GM21526 (cell line): ENCODE measurements at regions not wholly inside any gene's neighbourhood (a gene's known extent, or its start where the extent isn't known, plus 50 kb on each side); places are given as distances from the start of the nearest gene placed in this dataset.

Experiments used
- ATAC-seq: cut with Tn5 transposase; IDR thresholded peaks from one replicate; pipeline ENCODE4 v1.9.1; 2021; ENCODE audit warnings: moderate library complexity; ENCODE audit not compliant: unreplicated experiment, low FRiP score

DNA sequence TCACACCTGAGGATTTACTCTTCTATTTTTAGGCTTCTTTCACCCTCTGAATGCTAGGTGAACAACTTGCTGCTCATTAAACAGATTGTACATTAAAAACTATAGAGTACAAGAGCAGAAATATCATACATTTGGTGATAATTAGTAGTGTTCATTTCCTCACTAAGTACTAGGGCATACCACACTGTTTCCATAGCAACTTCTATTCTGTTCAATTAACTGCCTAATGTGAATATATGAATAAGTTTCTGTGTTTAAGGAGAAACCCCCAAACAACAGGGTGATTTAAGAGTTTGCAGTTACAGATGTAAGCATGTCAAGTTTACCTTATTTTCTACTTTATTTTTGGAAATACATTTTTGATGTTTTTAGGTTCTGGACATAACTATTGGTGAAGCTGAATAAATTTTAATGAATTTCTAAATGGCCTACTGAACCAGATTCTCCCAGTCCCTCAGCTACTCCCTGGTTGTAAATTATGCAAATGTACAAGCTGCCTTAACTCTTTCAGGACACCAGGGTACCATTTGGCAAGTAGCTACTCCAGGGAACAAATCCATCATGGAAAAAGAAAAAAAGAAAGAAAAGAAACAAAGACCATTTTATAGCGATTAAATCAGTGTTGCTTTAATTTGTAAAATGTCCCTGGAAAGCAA lies 199.8 kb upstream of the NAV3 start:
- no peak for ATAC-seq

DNA sequence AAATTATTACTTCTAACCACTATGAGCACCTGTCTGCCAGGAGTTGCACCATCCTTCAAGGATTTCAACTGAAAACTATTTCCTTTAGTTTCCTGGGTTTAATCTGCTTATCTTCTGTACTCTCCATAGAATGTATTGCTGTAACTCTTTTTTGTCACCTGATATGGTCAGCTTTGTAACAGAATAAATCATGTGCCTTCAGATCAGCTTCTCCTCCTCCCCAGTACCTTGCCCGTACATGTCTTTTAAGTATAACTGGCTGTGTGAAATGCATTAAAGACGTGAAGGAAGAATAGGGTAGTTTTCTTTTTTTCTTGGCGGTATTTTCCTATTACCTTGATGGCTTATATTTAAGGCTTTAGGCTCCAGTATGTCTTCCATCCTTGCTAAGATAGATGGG lies 200.3 kb upstream of the NAV3 start:
- no peak for ATAC-seq

DNA sequence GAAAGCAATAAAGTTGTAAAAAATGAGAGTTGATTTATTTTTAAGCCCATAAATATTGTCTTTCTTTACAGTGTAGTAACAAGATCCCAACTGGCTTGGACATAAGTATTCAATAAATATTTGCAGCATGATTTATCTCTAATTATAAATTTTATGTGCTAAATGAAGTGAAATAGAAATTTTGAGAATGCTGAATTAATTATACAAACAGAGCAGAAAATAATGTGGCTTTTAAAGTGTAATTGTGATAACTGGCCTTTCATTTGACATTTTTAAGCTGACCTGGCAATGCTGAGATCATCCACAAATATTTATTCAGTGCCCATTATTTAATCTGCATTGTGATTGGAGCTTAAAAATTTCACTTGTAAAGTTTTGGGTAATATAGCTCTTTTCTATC lies 201.6 kb upstream of the NAV3 start:
- ATAC-seq: no peak

DNA sequence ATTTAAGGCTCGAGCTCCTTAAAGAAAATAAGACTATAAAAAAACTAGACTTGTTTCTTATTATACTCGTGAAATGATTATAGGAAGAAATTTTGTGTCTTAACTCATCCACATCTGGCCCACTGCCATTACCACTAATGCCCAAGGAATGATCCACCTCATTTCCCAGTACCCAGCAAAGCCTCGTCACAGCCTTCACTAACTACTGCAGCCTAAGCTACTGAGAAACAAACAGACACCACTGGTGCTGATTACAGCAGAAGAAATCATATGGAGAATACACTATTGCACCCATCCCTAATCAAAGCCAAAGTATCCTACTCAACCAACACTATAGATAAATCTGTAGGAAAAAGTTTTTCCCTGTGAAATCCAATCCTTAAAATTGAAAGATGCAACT lies 205.3 kb upstream of the NAV3 start:
- no peak for ATAC-seq

DNA sequence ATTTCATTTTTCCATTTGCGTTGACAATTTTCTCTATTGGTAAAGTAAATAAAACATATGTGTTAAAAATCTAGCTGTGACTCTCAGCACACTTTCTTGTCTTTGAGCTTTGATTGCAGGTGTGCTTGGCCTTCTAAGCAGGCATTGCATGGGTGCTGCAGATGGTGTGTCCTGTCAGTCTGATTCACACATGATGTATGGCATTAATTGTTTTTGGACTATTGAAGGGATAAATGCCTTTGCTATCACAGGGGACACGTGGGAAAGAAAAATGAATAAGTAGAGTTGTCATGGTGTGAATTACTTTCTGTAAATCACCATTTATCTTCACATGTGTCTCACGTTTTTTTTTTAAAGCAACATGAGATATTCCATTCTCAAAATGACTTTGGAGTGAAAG lies 211.3 kb upstream of the NAV3 start:
- no peak for ATAC-seq

DNA sequence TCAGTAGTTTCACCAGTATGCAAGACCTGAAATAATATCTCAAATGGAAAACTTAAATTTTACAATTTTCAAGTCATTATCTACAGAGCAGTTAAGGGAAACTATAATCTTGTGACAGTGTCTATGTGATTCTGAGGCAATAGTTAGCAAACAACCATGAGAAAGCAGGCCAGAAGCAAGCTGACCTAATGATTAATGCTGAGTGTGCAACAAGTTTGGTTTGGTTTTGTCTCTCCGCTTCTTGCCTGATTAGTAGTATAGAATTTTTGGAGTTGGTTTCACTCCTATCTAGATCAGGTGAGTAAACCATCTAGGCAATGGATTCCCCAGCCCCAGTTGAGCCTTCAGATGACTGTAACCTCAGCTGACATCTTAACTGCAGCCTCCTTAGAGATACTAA lies 212.9 kb upstream of the NAV3 start:
- ATAC-seq: no peak

DNA sequence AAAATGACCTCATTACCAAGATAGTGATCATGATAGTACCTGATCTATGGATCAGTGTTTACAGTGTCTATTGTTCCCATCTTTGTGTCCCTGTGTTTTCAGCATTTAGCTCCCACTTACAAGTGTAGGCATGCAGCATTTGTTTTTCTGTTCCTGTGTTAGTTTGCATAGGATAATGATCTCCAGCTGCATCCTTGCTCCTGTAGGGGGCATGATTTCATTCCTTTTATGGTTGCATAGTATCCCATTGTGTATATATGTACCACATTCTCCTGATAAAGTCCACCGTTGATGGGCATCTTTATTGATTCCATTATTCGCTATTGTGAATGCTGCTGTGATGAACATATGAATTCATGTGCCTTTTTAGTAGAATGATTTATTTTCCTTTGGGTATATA lies 215.4 kb upstream of the NAV3 start:
- ATAC-seq: no peak

DNA sequence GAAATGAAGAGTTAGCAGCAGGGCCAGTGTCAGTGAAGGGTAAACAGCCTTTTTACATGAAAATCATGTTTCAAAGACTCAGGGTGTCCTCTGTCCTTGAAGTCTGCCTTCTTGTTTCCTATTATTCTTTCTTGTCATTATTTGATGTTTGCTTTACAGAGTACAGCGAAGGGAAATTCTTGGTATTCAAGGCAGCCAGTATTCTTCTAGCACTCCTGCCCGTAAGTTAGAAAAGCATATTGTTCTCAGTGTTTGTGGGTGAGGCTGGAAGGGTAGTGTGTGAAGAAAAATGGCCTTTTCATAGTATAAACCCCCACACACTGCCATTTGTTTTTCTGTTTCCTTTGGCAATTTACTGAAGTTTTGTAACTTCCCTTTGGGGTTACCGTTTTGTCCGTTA lies 217.3 kb upstream of the NAV3 start:
- ATAC-seq: no peak

DNA sequence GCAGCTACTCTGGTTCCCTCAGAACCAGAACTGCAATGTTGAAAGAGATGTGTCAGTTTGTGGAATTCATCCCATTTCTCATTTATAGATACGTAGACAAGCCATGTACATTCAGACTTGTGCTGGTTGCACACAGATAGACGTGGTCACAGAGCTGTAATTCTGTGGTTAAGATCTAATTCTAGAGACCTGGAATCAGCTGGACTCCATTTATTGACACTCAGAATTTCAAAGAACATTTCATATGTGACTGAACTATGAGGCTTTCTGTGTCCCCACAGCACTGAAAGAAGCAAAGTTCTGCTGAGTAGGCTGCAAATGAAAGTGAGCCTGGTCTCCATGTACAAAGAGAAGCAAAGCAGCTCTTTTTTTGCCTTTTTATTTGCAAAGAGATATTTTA lies 220.2 kb upstream of the NAV3 start:
- ATAC-seq: no peak

DNA sequence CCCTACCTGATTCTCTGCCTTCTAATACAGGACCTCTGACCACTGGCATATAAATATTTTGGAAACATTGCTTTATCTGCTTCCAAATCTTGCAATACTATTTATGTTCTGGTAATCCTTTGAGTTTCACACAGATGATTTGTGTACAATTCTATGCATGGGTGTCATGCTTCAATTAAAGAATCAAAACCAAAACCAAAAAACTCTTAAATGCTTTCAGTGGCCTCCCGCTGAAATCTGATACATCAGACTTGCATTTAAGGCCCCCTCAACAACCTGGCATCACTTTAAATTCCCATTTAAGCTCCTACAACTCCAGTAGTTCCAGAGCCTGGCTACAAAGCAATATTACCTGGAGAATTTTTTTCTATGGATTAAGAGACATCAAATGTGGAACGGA lies 221.7 kb upstream of the NAV3 start:
- no peak for ATAC-seq

DNA sequence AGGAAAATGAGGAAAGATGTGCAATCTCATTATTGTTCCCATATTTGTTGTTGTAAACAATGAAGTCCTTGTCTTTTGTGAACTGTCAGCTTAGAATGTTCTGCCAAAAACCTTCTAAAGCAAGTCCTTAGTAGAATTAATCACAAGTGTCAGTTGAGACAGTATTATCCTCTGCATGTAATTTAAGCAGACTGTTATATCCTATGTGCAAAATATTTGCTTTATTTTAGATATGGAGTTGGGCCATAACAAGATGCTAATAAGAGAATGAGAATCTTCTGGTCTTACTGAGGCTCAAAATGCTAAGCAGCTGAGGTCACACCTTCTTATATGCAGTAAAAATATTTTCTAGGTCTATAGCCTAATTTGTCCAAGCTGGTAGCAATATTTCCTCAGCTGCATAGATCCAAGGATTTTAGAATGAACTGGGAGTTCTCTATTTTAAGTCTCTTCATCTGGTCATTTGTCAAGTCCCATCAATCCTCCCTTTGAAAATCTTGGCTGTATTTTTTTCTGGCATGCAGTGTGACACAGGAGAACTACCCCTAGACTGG lies 222.3 kb upstream of the NAV3 start:
- ATAC-seq: no peak

DNA sequence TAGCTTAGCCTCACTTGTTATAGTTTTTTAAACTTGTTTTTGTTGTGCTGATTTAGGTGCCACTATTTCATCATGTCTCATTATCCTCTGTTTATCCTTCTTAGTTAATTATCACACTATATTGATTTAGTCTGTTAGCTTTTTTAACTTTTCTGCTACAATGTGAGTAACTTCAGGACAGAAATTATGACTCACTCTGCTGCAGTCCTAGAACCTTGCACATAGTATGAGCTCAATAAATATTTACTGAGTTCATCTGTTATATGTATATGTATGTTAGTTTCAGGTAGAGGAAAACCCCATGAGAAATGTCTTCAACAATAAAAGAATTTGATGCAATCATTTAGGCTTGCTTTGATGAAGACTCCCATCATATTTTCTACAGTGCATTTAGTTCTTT lies 224.3 kb upstream of the NAV3 start:
- no peak for ATAC-seq

DNA sequence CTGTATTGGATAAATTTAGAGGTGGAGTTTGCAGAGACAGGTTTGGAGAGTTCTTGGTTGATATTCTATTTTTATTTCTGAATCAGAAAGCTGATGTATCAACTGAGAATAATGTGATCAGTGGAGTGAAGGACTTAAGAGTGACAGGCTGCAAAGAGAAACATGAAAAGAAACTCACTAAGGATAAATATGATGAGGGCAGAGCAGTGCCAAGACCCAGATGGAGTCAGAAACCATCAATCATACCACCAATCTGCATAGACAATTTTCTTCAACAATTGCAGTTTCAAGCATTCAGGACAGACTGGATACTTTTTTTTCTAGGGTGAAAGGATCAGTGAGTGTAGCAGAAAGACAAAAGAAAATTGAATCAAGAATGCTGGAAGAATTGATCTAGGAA lies 226.7 kb upstream of the NAV3 start:
- no peak for ATAC-seq

DNA sequence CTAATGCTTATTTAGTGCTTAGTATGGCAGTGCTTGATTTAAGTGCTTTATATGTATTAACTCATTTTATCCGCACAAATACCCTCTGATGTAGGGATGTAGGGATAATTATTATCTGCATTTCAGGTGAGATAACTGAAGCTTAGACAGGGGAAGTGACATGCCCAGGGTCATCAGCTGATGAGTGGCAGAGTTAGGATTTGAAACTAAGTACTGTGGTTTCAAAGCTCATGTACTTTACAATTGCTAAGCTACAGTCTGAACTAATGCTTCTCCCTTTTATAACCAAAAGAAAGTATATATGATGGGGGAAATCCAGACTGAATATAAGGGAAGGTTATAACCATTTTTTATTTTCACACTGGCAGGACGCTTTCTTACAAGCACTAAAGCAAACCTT lies 229.6 kb upstream of the NAV3 start:
- no peak for ATAC-seq

DNA sequence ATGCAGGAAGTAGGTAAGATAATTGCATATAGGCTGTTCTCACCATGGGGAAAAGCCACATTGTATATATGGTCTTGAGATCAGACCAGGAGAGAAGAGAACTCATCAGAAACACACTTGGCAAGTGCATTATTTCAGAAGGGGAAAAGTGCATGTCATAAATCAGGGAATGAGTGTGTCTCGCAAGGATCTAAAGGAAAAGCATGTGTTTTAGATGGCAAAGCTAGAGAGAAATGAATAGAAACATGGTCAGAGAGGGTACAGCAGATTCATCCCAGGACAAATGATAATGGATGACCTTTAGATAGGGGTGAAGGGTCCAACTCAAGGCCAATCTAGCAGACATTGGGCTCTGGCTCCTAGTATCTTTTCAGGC lies 230.2 kb upstream of the NAV3 start:
- no peak for ATAC-seq

DNA sequence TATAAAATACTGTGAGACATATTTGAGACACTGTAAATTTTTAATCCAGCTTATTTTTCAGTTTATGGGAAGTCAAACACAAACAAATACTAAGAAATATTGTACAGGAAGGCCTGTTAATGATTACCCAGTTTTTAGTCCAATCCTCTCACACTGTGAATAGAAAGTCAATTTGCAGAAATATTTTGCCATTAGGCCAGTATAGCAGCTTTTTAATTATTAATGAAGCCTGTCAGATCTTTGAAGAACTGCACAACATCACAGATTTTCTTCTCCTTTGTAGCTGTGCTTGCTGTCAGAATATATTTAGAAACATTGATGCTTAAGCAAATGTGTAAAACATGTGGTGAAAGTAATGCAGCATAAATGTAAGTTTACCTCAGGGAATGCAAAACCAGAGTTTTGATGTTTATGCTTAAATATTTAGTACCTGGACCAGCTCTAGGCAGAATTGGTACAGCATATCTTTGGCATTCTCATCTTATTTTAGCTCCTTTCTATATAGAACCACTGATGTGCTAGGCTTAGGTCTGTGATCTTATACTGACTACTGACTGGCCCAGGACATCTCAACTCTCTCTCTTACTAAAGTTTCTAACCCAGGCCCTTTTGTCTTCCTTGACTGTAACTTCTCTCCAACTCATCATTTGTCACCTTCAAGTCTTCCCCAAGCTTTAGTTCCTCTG lies 230.8 kb upstream of the NAV3 start:
- no peak for ATAC-seq

DNA sequence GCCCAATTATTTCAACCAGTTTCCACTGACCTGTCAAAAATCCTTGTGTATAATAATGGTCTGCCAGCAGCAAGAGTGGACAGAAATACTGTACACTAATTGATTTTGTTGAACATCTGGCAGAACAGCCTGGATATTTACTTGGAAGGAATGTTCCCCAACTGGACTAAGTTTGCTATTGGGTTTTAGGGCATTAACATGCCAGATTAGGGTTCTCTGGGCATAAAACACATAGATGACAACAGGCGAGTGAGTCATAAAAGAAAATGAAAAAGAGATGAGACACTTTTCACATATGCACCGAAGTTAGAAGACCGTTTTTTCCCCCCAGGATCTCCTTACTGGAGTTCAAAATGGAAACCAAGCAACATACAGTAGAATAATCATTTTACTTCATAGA lies 236.3 kb upstream of the NAV3 start:
- ATAC-seq: no peak

DNA sequence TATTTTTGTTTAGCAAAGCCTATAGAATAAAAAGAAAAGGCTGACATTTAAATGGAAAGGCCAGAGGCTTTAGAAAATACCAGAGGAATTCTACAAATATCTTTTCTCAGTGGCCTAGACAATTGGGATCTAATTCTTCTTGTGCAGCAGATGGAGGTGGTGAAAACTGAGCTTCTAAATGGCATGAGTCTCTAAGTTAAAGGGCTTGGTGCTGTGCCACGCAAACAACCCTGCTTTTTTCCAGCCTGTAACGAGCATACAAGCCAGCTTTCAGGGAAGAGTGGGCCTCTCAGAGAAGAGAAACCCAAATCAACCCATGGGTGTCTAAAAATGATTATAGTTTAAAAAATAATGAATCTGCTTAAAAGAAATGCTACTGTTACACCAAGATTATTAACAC lies 237.9 kb upstream of the NAV3 start:
- ATAC-seq: no peak

DNA sequence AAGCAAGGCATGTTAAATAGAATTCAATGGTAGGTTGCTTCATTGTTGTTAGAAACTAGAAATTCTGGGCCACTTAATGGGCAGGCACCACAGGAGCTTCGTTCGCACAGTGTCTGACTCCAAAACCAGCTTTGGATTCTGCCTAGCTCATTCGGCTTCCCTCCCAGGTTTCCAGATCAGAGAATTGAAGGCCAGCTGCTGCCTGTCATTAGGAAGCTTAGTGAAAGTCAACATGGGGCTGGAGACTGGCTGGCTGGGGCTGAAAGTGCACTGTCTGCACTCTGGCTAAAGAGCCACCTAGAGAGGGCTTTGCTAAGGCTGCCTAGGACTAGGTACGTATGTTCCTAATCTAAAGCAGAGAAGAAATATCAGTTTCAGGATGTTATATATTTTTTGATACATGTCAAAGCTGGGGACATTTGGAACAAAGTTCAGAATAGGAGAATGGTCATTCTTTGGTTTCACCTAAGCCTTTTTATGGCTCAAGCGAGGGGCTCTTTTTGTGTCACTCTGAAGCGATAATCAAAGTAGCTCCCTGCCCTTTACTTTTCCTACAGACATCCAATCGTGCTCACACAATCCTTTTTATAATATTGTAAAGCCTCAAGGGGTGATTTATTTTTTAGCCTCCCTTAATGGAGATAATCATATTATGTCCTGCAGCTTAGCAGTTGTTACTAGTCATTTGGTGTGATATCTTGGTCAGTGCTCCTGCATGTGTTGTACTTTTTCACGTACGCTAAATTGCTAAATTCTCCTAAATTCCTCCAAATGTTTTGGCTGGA lies 238.5 kb upstream of the NAV3 start:
- no peak for ATAC-seq

DNA sequence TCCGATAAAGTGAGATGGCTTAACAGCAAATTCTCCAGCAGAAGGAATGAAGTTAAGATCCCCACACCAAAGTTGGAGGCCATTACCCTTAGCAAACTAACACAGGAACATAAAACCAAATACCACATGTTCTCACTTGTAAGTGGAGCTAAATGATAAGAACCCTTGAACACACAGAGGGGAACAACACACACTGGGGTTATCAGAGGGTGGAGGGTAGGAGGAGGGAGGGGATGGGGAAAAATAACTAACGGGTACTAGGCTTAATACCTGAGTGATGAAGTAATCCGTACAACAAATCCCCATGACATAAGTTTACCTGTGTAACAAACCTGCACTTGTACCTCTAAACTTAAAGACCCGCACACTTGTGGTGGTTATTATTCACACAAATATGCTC lies 240.4 kb upstream of the NAV3 start:
- no peak for ATAC-seq

DNA sequence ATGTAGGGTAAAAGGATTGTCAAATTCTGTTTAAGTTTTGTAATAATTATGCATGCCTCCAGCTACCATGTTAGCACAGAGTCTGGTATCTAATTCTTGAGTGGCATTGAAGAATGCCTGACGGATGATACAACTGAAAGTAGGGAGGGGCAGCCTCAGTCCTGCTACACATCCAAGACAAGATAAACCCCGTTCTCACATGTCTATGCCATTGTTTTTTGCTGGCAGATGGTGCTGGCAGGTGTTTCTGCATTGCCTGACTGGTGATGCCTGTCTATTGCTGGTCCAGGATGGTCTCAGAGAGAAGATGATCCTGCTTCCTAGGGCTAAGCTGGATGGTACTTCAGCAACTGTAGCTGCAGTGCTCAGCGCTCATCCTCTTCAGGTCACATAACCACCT lies 245.8 kb upstream of the NAV3 start:
- ATAC-seq: no peak
